ENCODE measurements at regions not wholly inside any gene's neighbourhood (a gene's known extent, or its start where the extent isn't known, plus 50 kb on each side); places are given as distances from the start of the nearest gene placed in this dataset.

DNA sequence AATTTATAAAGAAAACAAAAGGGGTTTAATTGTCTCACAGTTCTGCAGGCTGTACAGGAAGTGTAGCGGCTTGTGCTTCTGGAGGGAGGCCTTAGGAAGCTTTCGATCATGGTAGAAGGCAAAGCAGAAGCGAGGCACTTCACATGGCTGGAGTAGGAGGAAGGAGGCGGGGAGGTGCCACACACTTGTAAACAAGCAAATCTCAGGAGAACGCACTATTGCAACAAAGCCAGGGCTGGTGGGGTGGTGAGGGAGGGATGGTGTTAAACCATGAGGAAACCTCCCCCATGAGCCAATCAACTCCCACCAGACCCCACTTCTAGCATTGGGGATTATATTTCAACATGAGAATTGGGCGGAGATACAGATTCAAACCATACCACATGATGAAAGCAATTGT lies 1116.3 kb downstream of the FAT4 start:
- TF ChIP-seq, protein P1, sequence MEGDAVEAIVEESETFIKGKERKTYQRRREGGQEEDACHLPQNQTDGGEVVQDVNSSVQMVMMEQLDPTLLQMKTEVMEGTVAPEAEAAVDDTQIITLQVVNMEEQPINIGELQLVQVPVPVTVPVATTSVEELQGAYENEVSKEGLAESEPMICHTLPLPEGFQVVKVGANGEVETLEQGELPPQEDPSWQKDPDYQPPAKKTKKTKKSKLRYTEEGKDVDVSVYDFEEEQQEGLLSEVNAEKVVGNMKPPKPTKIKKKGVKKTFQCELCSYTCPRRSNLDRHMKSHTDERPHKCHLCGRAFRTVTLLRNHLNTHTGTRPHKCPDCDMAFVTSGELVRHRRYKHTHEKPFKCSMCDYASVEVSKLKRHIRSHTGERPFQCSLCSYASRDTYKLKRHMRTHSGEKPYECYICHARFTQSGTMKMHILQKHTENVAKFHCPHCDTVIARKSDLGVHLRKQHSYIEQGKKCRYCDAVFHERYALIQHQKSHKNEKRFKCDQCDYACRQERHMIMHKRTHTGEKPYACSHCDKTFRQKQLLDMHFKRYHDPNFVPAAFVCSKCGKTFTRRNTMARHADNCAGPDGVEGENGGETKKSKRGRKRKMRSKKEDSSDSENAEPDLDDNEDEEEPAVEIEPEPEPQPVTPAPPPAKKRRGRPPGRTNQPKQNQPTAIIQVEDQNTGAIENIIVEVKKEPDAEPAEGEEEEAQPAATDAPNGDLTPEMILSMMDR (IDR thresholded peaks at IDR 0.05): no peak
- no peak for TF ChIP-seq ZFX (IDR thresholded peaks at IDR 0.05; ENCODE audit: borderline replicate concordance)

Data from 22Rv1 (cell line).